Coronary artery (tissue), 2 donors: ENCODE measurements at regions not wholly inside any gene's neighbourhood (a gene's known extent, or its start where the extent isn't known, plus 50 kb on each side); places are given as distances from the start of the nearest gene placed in this dataset.
"Not testable (repeated sequence)": the region's sequence is repeated elsewhere in the genome, so short reads cannot be mapped to it uniquely, and the experiment has no call there.

Experiments used
- DNase-seq: peaks from one replicate; pipeline ENCODE4 v3.0.0-alpha.2; 2017; ENCODE audit warnings: low spot score
- H3K27ac ChIP-seq, 2 donors: fragments of 200-600 bp; sonication (generic); one replicate each; pipeline ENCODE4 v1.5.1; 2016 to 2019
- H3K4me3 ChIP-seq: fragments of 200-600 bp; sonication (generic); 2 replicates; pipeline ENCODE4 v1.5.1; 2016; ENCODE audit warnings: mild to moderate bottlenecking, moderate library complexity
- CTCF ChIP-seq: fragments of 200-600 bp; sonication (generic); IDR thresholded peaks from one replicate; pipeline ENCODE4 v1.5.1; 2019; ENCODE audit warnings: antibody characterized with exemption

- no peak overlapping the region for H3K27ac ChIP-seq
- no peak for DNase-seq
- H3K4me3 ChIP-seq = no peak overlapping the region
- no peak for TF ChIP-seq CTCF
Measured at GRCh38 chr7:45430397-45430796, 143.8 kb upstream of the ADCY1 start.

GRCh38 chr7:45434167-45434784 is 139.9 kb upstream of the ADCY1 start:
- DNase-seq = no peak
- no peak for TF ChIP-seq CTCF
- Histone ChIP-seq H3K27ac (no peak overlapping the region), H3K4me3 (no peak overlapping the region)

DNA sequence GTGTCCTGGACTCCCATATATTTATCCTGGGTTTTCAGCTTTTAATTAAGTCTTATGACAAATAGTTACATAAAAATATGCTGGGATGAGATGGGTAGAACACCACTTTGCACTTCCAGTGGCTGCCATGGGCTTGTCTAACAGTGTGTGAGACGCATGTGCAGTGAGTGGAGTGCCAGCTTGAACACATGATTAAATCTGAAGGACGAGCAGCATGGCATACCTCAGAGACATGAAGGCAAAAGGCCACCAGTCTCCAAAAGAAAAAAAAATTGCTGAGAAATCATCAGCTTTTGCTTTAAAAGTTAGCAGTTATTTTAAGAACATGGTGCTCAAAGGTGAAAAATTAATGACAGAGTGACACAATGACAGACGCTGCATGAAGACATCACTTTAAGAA is 139.0 kb upstream of the ADCY1 start:
- no peak overlapping the region for H3K27ac ChIP-seq
- H3K4me3 ChIP-seq = no peak overlapping the region
- TF ChIP-seq CTCF = no peak
- no peak for DNase-seq

GRCh38 chr7:45435846-45436245 is 138.3 kb upstream of the ADCY1 start:
- DNase-seq = no peak
- TF ChIP-seq CTCF = no peak
- H3K27ac ChIP-seq = no peak overlapping the region
- no peak overlapping the region for H3K4me3 ChIP-seq

DNA sequence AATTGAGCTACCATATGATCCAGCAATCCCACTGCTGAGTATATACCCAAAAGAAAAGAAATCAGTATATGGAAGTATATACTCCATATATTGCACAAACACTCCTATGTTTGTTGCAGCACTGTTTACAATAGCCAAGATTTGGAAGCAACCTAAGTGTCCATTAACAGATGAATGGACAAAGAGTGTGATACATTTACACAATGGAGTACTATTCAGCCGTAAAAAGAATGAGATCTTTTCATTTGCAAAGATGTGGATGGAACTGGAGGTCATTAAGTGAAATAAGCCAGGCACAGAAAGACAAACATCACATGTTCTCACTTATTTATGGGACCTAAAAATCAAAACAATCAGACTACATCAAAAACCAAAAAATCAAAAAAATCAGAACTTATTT is 133.4 kb upstream of the ADCY1 start:
- H3K27ac ChIP-seq, H3K4me3 ChIP-seq, DNase-seq: not testable (repeated sequence)

DNA sequence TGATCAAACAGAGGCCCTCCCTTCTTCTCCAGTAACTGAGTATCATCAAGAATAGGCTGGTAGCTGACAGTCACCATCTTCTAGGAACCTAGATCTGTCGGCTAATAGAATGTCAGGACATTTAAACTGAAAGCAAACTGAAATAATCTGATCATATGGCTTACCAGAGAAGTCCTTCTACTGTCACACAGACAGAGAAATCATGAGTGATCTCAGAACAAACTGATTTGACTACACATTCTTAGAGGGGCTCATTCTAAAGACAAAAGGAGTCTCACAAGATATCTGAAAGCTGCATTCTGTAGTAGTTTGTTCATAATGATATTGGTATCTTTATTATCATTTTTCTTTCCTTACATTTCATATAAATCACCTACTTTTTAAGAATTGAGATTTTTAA is 130.9 kb upstream of the ADCY1 start:
- H3K4me3 ChIP-seq = no peak overlapping the region

DNA sequence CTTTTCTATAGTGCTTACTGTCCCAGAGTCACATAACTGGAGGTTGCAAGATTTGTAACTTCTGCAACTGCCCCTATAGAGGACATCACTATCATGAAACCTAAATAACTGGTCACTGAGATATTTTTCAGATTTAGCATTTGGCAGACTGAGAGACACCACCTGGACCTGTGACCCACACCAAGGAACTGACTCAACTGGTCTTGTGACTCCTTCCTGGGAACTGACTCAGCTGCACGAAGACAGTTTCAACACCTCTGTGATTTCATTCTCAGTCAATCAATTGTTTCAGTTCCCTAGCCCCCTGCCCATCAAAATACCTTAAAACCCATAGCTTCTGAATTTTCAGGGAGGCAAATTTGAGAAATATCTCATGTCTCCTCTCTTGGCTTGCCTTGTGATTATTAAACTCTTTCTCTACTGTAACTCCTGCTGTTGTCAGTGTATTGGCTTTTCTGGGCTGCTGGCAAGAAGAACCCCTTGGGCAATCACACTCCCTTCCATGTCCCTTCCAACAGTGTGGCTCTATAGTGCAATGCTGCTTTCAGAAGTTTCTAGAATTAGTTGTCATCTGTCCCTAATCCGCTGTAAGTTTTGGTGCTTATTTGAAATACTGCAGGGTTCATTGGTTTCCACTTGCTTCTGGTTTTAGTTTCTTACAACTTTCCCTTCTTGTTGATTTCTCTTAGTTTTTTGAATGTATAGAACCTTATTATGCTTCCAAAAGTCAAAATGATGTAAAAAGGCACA is 127.8 kb upstream of the ADCY1 start:
- Histone ChIP-seq H3K27ac (no peak overlapping the region), H3K4me3 (no peak overlapping the region)
- no peak for DNase-seq
- TF ChIP-seq CTCF = no peak

More for the DNA sequence above, 130.9 kb upstream of the ADCY1 start:
- no peak overlapping the region for H3K27ac ChIP-seq
- no peak for TF ChIP-seq CTCF
- no peak for DNase-seq
